GM10248 (cell line): ENCODE measurements at regions not wholly inside any gene's neighbourhood (a gene's known extent, or its start where the extent isn't known, plus 50 kb on each side); places are given as distances from the start of the nearest gene placed in this dataset.

Experiments
- CTCF ChIA-PET: fragments of 300-600 bp; sonication (Branson Sonifier 250); formaldehyde crosslinking; extraction: SDS; loops from one replicate; lab custom pipeline; 2021; ENCODE audit warnings: antibody characterized with exemption; lab: Yijun Ruan, JAX
- POLR2A ChIA-PET: fragments of 350-650 bp; sonication (Branson Sonifier 250); formaldehyde crosslinking; extraction: SDS; loops from one replicate; lab custom pipeline; 2020; ENCODE audit warnings: antibody characterized with exemption; lab: Yijun Ruan, JAX
- DNase-seq: peaks from one replicate; pipeline ENCODE4 v3.0.0; 2012; ENCODE audit errors: extremely low spot score
- TF ChIP-seq, protein P1 (sequence below): IDR thresholded peaks from 2 replicates; pipeline ENCODE4 v1.5.1; 2012; ENCODE audit warnings: mild to moderate bottlenecking, low read depth; ENCODE audit errors: extremely low read depth, missing control alignments, control extremely low read depth

DNA sequence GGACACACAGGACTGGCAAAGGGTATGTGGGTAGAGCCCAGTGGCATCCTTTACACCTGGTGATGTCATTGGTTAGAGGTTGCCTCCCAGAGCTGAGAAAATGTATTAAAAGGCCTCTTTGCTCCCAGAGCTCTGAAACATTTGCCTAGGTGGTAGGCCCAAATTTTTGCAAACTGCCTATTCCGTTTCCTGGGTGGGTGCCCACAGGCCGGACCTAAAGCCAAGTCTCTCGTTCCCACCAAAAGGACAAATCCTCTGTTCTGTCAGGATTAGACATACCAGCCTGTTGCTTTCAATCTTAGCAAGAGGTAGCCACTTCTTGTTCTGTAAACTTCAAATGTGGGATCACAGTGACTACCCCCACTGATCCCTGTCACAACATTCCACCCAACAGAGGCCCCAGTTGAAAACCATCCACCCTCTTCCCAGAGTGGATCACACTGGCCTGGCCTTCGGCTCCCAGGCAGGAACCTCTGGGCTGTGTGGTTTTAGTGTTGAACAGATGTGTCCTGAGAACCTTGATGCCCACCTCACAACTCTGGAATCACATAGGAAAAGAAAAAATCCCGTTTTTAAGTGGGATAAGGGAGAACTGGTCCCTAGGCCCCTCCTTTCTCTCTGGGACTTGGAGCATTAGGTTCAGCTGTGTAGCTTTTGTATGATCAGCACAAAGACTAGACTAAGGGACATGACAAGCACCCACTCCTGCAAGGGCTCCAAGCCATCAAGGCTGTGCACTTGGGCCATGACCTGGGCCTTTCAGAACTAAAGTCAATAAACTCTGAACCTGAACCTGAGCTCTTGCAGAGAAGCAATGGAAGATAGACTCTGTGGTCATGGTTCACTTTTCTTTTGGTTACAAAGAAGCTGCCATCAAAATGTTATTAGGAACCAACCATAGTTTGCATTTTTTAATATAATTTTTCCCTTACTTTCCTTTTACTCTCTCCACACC is 211.3 kb downstream of the CYP26B1 start:
- DNase-seq, result peak; percentile 3
- ChIA-PET CTCF (interaction anchor here (1.0 to 6.2 kb wide), 6 partner anchors 11 to 810 kb away, joined by 3 to 59 read pairs (median 3); no protein-coding TSS in a partner anchor), POLR2A (no interaction called here)
- TF ChIP-seq, protein P1, sequence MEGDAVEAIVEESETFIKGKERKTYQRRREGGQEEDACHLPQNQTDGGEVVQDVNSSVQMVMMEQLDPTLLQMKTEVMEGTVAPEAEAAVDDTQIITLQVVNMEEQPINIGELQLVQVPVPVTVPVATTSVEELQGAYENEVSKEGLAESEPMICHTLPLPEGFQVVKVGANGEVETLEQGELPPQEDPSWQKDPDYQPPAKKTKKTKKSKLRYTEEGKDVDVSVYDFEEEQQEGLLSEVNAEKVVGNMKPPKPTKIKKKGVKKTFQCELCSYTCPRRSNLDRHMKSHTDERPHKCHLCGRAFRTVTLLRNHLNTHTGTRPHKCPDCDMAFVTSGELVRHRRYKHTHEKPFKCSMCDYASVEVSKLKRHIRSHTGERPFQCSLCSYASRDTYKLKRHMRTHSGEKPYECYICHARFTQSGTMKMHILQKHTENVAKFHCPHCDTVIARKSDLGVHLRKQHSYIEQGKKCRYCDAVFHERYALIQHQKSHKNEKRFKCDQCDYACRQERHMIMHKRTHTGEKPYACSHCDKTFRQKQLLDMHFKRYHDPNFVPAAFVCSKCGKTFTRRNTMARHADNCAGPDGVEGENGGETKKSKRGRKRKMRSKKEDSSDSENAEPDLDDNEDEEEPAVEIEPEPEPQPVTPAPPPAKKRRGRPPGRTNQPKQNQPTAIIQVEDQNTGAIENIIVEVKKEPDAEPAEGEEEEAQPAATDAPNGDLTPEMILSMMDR, result no peak

DNA sequence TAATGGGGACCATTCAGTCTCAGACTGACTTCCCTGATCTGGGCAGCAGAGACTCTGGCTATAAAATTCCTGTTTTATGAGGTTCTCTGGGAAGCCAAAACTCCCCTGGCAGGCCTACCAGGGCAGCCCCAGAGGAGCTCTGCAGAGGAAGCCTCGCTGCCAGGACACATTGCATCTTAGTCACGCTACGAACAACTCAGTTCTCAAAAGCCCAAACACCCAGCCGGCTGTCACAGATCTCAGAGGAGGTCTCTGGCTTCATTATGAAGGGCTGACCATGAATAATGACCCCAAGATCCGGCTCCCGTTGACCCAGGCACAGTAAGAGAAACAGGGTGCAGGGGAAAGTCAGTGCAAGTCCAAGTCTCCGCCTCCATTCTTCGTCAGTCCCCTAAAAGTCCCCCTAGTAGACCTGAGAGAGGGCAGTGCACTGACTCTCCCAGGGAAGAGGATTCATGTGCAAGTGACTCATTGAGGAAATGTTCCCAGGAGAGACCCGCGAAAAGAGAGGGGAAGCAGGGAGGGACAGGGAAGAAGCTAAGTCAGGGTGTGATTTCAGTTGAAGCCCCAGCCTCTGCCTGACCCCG is 212.3 kb downstream of the CYP26B1 start:
- TF ChIP-seq, protein P1, result no peak
- CTCF ChIA-PET, result interaction anchor here (1.0 to 6.2 kb wide), 4 partner anchors 11 to 811 kb away, joined by 3 to 59 read pairs (median 4); no protein-coding TSS in a partner anchor
- DNase-seq, result peak; percentile 2

DNA sequence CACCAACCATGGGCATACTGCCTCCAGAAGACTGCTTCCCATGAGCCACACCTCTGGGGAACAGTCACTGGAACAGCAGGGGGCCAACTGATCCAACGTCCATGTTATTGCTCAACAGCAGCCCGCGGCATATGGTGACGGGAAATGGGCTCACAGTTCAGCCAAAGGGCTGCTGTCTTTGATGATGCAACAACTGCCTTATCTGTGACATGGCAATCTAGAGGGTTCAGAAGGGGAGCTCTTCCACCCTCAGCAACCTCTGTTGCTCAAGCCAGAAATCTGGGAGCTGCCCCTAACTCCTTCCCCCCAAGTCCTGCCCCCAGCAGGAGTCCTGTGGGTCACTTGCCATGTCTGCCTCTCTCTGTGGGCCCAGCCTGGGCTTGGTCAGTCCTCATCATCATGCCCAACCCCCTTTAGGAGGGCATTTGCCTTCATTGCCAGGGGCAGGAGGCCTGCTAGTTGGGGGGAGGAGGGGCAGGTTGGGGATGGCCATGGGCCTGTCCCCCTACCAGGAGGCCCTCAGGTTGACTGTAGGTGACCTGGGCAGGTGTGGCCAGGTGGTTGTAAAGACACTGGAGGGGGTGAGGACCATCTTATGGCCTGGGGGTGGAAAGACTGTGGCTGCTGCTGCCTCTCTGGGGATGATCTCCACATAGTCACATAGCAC is 212.9 kb downstream of the CYP26B1 start:
- ChIA-PET CTCF (interaction anchor here (6.2 kb wide), 1 partner anchor 11 kb away, joined by 59 read pairs; no protein-coding TSS in a partner anchor), POLR2A (no interaction called here)
- TF ChIP-seq, protein P1, result no peak
- DNase-seq, result peak; percentile 6

More for the DNA sequence above, 212.3 kb downstream of the CYP26B1 start:
- POLR2A ChIA-PET, result no interaction called here

DNA sequence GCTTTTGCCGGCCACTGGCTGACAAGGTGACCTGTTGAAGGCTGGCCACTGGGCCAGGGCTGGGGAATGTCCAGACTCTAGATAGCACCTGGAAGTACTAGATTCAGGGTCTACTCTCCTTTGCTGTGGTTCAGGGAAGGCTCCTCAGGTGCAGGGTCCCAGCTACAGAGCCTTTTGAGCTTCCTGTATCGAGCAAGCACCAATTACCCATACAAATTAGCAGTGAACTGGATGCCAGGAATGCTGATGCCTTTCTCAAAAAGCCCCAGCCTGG is 213.4 kb downstream of the CYP26B1 start:
- CTCF ChIA-PET, result interaction anchor here (6.2 kb wide), 1 partner anchor 10 kb away, joined by 59 read pairs; no protein-coding TSS in a partner anchor
- TF ChIP-seq, protein P1, result no peak
- POLR2A ChIA-PET, result no interaction called here
- DNase-seq, result peak; percentile 5

DNA sequence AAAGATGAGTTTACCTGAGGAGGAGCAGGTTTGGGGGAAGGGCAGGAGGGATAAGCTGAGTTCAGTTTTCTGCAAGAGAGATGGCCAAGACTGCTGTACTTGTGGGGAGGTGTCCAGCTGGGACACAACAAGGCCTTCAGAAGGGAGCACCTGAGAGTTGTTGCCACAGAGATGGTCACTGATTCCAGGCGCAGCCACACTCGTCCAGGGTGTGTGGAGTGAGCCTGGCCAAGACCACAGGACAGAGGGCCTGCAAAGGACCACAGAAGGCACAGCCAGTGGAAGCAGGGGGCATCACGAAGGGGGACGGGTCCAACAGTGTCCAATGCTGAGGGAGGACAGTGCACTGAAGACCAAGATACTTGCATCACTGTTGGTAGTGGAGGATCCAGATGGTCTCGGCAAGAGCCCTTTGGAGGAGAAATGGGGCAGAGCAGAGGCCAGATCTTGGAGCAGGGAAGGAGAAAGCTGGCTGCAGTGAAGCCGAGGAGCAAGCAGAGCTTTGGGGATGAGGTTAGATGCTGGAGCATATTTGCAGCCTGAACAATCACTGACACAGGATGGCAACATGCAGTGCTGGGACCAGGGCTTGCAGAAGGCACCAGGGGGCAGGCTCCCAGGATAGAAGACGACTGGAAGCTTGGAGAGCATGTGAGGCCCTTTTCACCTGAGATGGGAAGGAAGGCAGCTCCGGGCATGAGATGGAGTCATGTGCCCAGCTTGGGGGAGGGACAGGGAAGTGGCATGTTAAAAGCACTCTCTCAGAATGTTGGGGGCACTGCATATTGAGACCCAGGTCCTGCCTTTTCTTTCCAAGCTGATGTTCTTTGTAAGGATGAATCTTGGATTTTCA is 214.0 kb downstream of the CYP26B1 start:
- peak; percentile 10 for DNase-seq
- TF ChIP-seq, protein P1, result no peak
- CTCF ChIA-PET, result interaction anchor here (6.2 kb wide), 1 partner anchor 10 kb away, joined by 59 read pairs; no protein-coding TSS in a partner anchor
- POLR2A ChIA-PET, result no interaction called here
